OCI-LY7 (cell line): ENCODE measurements at regions not wholly inside any gene's neighbourhood (a gene's known extent, or its start where the extent isn't known, plus 50 kb on each side); places are given as distances from the start of the nearest gene placed in this dataset.

Experiments
- BruUV-seq: library from RNA; stranded (reverse); fragments of 400-500 nt; replicated peaks from 2 replicates; lab custom pipeline; 2021; lab: Mats Ljungman, UMichigan
- CTCF ChIA-PET: fragments of 300-600 bp; sonication (Branson Sonifier 250); formaldehyde crosslinking; loops from one replicate; lab custom pipeline; 2022; ENCODE audit warnings: antibody characterized with exemption; ENCODE audit not compliant: unreplicated experiment; lab: Charles Lee
- POLR2A ChIA-PET: fragments of 300-600 bp; sonication (Branson Sonifier 250); formaldehyde crosslinking; loops from one replicate; lab custom pipeline; 2022; ENCODE audit warnings: antibody characterized with exemption; lab: Charles Lee
- DNase-seq: peaks from one replicate; pipeline ENCODE4 v3.0.0-alpha.2; 2015; ENCODE audit warnings: low spot score
- H2AFZ ChIP-seq: fragments of 200-600 bp; sonication (generic), shearing (Covaris generic); 2 replicates; pipeline ENCODE4 v1.6.1; 2014; ENCODE audit warnings: mild to moderate bottlenecking, antibody characterized with exemption, low read length, moderate library complexity
- H3K27ac ChIP-seq: fragments of 200-600 bp; sonication (generic); 2 replicates; pipeline ENCODE4 v1.5.1; 2014; ENCODE audit warnings: mixed run types, low read depth, mild to moderate bottlenecking, moderate library complexity, low read length, inconsistent platforms; ENCODE audit not compliant: poor library complexity, severe bottlenecking
- H3K36me3 ChIP-seq: fragments of 200-600 bp; sonication (generic); 2 replicates; pipeline ENCODE4 v1.6.1; 2014; ENCODE audit warnings: mild to moderate bottlenecking, antibody characterized with exemption, low read length, moderate library complexity, mixed read lengths; ENCODE audit not compliant: insufficient read depth
- H3K4me1 ChIP-seq: fragments of 200-600 bp; sonication (generic); 2 replicates; pipeline ENCODE4 v1.5.1; 2014; ENCODE audit warnings: mild to moderate bottlenecking, low read length; ENCODE audit not compliant: insufficient read depth, poor library complexity, severe bottlenecking
- H3K4me2 ChIP-seq: fragments of 200-600 bp; sonication (generic); 2 replicates; pipeline ENCODE4 v1.6.1; 2014; ENCODE audit warnings: mild to moderate bottlenecking, low read length
- H3K4me3 ChIP-seq: fragments of 200-600 bp; sonication (generic); 2 replicates; pipeline ENCODE4 v1.5.1; 2014; ENCODE audit warnings: mild to moderate bottlenecking, low read depth, low read length; ENCODE audit not compliant: poor library complexity, severe bottlenecking
- H3K79me2 ChIP-seq: fragments of 200-600 bp; sonication (generic); 2 replicates; pipeline ENCODE4 v1.6.1; 2016; ENCODE audit warnings: low read depth, mild to moderate bottlenecking, low read length, moderate library complexity, mixed read lengths; ENCODE audit not compliant: insufficient read depth
- H3K9me2 ChIP-seq: fragments of 200-600 bp; sonication (generic); 2 replicates; pipeline ENCODE4 v1.6.1; 2016; ENCODE audit warnings: mild to moderate bottlenecking, low read length, mixed read lengths; ENCODE audit not compliant: insufficient read depth
- H3K9me3 ChIP-seq: fragments of 200-600 bp; sonication (generic); 2 replicates; pipeline ENCODE4 v1.6.1; 2014; ENCODE audit warnings: mild to moderate bottlenecking, mixed run types, low read length, mixed read lengths
- H4K20me1 ChIP-seq: fragments of 200-600 bp; sonication (generic); 2 replicates; pipeline ENCODE4 v1.6.1; 2014; ENCODE audit warnings: mild to moderate bottlenecking, antibody characterized with exemption, low read length, moderate library complexity, mixed read lengths; ENCODE audit not compliant: insufficient read depth
- CTCF ChIP-seq: fragments of 200-600 bp; sonication (generic); conservative IDR thresholded peaks from 2 replicates; pipeline ENCODE4 v1.5.1; 2014; ENCODE audit warnings: mild to moderate bottlenecking, antibody characterized with exemption, low read length, moderate library complexity, mixed read lengths
- EZH2phosphoT487 ChIP-seq: fragments of 200-600 bp; sonication (generic); IDR thresholded peaks from 2 replicates; pipeline ENCODE4 v1.6.1; 2018; ENCODE audit warnings: low read depth, borderline replicate concordance, mild to moderate bottlenecking, mixed run types, antibody characterized with exemption, low read length, moderate library complexity, mixed read lengths
- intact Hi-C: fragments of 100-400 bp; cut with micrococcal nuclease; formaldehyde crosslinking; loops from one replicate; pipeline ENCODE4 v1.10.0; 2022; ENCODE audit not compliant: unreplicated experiment

- ChIA-PET CTCF (no interaction called here), POLR2A (interaction anchor here (0.5 kb wide), 1 partner anchor 598 kb away, joined by 4 read pairs; no protein-coding TSS in a partner anchor)
- TF ChIP-seq EZH2phosphoT487: no peak
- TF ChIP-seq CTCF: no peak
- H3K4me2 ChIP-seq: no peak overlapping the region
- H3K27ac ChIP-seq: no peak overlapping the region
- H3K9me2 ChIP-seq: no peaks in the 10 kb centered on the region
- intact Hi-C loops: no loop called here
- no peak overlapping the region for H3K4me3 ChIP-seq
- H3K79me2 ChIP-seq: no peaks in the 10 kb centered on the region
- no peak for DNase-seq
- H3K4me1 ChIP-seq: no peaks in the 10 kb centered on the region
- no peaks in the 10 kb centered on the region for H3K36me3 ChIP-seq
- H4K20me1 ChIP-seq: no peaks in the 10 kb centered on the region
- H2AFZ ChIP-seq: no peak overlapping the region
- BruUV-seq: no TSS peak
- no peaks in the 10 kb centered on the region for H3K9me3 ChIP-seq
These were observed 111.8 kb upstream of the ZNF438 start for GRCh38 chr10:31143331-31143935.

- ChIA-PET CTCF (no interaction called here), POLR2A (no interaction called here)
- Histone ChIP-seq H3K4me3 (no peak overlapping the region), H2AFZ (no peak overlapping the region), H3K9me2 (no peaks in the 10 kb centered on the region), H3K27ac (no peak overlapping the region), H3K79me2 (no peaks in the 10 kb centered on the region), H3K4me1 (no peaks in the 10 kb centered on the region), H3K4me2 (no peak overlapping the region), H3K36me3 (no peaks in the 10 kb centered on the region), H3K9me3 (no peaks in the 10 kb centered on the region), H4K20me1 (no peaks in the 10 kb centered on the region)
- no TSS peak for BruUV-seq
- no peak for DNase-seq
- no peak for TF ChIP-seq EZH2phosphoT487
- no peak for TF ChIP-seq CTCF
- intact Hi-C loops: no loop called here
These were observed 114.3 kb upstream of the ZNF438 start for GRCh38 chr10:31145986-31146385.

- CTCF ChIA-PET: no interaction called here
- no peaks in the 10 kb centered on the region for H3K9me2 ChIP-seq
- H3K36me3 ChIP-seq: no peaks in the 10 kb centered on the region
- H2AFZ ChIP-seq: no peak overlapping the region
- no peak for DNase-seq
- no peak overlapping the region for H3K4me2 ChIP-seq
- no TSS peak for BruUV-seq
- H3K4me1 ChIP-seq: no peaks in the 10 kb centered on the region
- intact Hi-C loops: no loop called here
- POLR2A ChIA-PET: no interaction called here
- no peak overlapping the region for H3K27ac ChIP-seq
- no peaks in the 10 kb centered on the region for H3K79me2 ChIP-seq
- H4K20me1 ChIP-seq: no peaks in the 10 kb centered on the region
- H3K9me3 ChIP-seq: no peaks in the 10 kb centered on the region
- H3K4me3 ChIP-seq: no peak overlapping the region
- TF ChIP-seq EZH2phosphoT487 (no peak), CTCF (no peak)
These were observed 115.0 kb upstream of the ZNF438 start for GRCh38 chr10:31146491-31147209.
